Transverse colon (tissue), 4 donors: ENCODE measurements at regions not wholly inside any gene's neighbourhood (a gene's known extent, or its start where the extent isn't known, plus 50 kb on each side); places are given as distances from the start of the nearest gene placed in this dataset.

ENCODE experiments used
- CTCF ChIP-seq, 5 experiments: fragments of 200-600 bp in 3 of 5; fragments of 450-650 bp in 2 of 5; sonication (generic) in 3 of 5; IDR thresholded peaks; 1 replicate in 2 of 5; 2 replicates in 3 of 5; pipeline ENCODE4 v1.5.1; 2016 to 2017; ENCODE audit warnings: antibody characterized with exemption in 5 of 5, inconsistent platforms in 3 of 5, mild to moderate bottlenecking in 2 of 5, moderate library complexity in 1 of 5
- POLR2A ChIP-seq: fragments of 450-650 bp; IDR thresholded peaks from one replicate; pipeline ENCODE4 v1.6.1; 2016; ENCODE audit warnings: antibody characterized with exemption, mild to moderate bottlenecking, moderate library complexity
- POLR2AphosphoS5 ChIP-seq, 3 donors: sonication (generic); formaldehyde crosslinking; IDR thresholded peaks; one replicate each; pipeline ENCODE4 v1.6.1; 2016; ENCODE audit warnings: antibody characterized with exemption in 3 of 3

- no peak for TF ChIP-seq CTCF (IDR thresholded peaks at IDR 0.05)
- no peak for TF ChIP-seq POLR2A
- no peak for TF ChIP-seq POLR2AphosphoS5 (IDR thresholded peaks at IDR 0.05)
Observed at GRCh38 chr16:80463751-80464495, 76.9 kb upstream of the DYNLRB2 start.
